OCI-LY1 (cell line): ENCODE measurements at regions not wholly inside any gene's neighbourhood (a gene's known extent, or its start where the extent isn't known, plus 50 kb on each side); places are given as distances from the start of the nearest gene placed in this dataset.

Source experiments
- H2AFZ ChIP-seq: fragments of 200-600 bp; sonication (generic), shearing (Covaris generic); 2 replicates; pipeline ENCODE4 v1.6.0; 2014; ENCODE audit warnings: antibody characterized with exemption, mild to moderate bottlenecking, low read length
- H3F3A ChIP-seq: fragments of 200-600 bp; sonication (generic), shearing (Covaris generic); 2 replicates; pipeline ENCODE4 v1.6.0; 2014; ENCODE audit warnings: mild to moderate bottlenecking, antibody characterized with exemption, low read length, moderate library complexity; ENCODE audit not compliant: insufficient read depth
- H3K27ac ChIP-seq: fragments of 200-600 bp; sonication (generic); 2 replicates; pipeline ENCODE4 v1.5.1; 2014; ENCODE audit warnings: low read length, mixed run types, mild to moderate bottlenecking, low read depth; ENCODE audit not compliant: poor library complexity, severe bottlenecking
- H3K27me3 ChIP-seq: fragments of 200-600 bp; sonication (generic); 2 replicates; pipeline ENCODE4 v1.6.0; 2014; ENCODE audit warnings: antibody characterized with exemption, mild to moderate bottlenecking, low read length, moderate library complexity; ENCODE audit not compliant: insufficient read depth
- H3K36me3 ChIP-seq: fragments of 200-600 bp; sonication (generic); 2 replicates; pipeline ENCODE4 v1.6.1; 2014; ENCODE audit warnings: mild to moderate bottlenecking, antibody characterized with exemption, low read length, moderate library complexity, mixed read lengths; ENCODE audit not compliant: insufficient read depth
- H3K4me1 ChIP-seq: fragments of 200-600 bp; sonication (generic); 2 replicates; pipeline ENCODE4 v1.5.1; 2014; ENCODE audit warnings: mild to moderate bottlenecking, low read length, moderate library complexity; ENCODE audit not compliant: insufficient read depth, severe bottlenecking
- H3K4me2 ChIP-seq: fragments of 200-600 bp; sonication (generic), shearing (Covaris generic); 2 replicates; pipeline ENCODE4 v1.6.1; 2014; ENCODE audit warnings: low read length
- H3K4me3 ChIP-seq: fragments of 200-600 bp; sonication (generic); 2 replicates; pipeline ENCODE4 v1.5.1; 2014; ENCODE audit warnings: low read length, low read depth, mild to moderate bottlenecking, mixed read lengths; ENCODE audit not compliant: poor library complexity, severe bottlenecking
- H3K79me2 ChIP-seq: fragments of 200-600 bp; shearing (Covaris generic); 2 replicates; pipeline ENCODE4 v1.6.1; 2016; ENCODE audit warnings: mixed run types, low read length, mixed read lengths; ENCODE audit not compliant: insufficient read depth
- H3K9ac ChIP-seq: fragments of 200-600 bp; sonication (generic), shearing (Covaris generic); 2 replicates; pipeline ENCODE4 v1.6.1; 2014; ENCODE audit warnings: mild to moderate bottlenecking, low read length, mixed read lengths
- H3K9me2 ChIP-seq: fragments of 200-600 bp; sonication (generic), shearing (Covaris generic); 2 replicates; pipeline ENCODE4 v1.6.1; 2014; ENCODE audit warnings: low read depth, mild to moderate bottlenecking, low read length, mixed read lengths
- H3K9me3 ChIP-seq: fragments of 200-600 bp; shearing (Covaris generic); 2 replicates; pipeline ENCODE4 v1.6.1; 2014; ENCODE audit warnings: low read length, mixed read lengths
- H4K20me1 ChIP-seq: fragments of 200-600 bp; sonication (generic), shearing (Covaris generic); 2 replicates; pipeline ENCODE4 v1.6.0; 2016; ENCODE audit warnings: mild to moderate bottlenecking, low read length; ENCODE audit not compliant: insufficient read depth
- EZH2 ChIP-seq: fragments of 200-600 bp; sonication (generic), shearing (Covaris generic); IDR thresholded peaks from 2 replicates; pipeline ENCODE4 v1.8.0; 2017; ENCODE audit warnings: borderline replicate concordance, mixed run types, mild to moderate bottlenecking, antibody characterized with exemption, low read length, moderate library complexity, mixed read lengths
- TF ChIP-seq, protein P1 (sequence below): fragments of 200-600 bp; sonication (generic), shearing (Covaris generic); IDR thresholded peaks from 2 replicates; pipeline ENCODE4 v1.5.1; 2017; ENCODE audit warnings: mild to moderate bottlenecking, antibody characterized with exemption, low read length, moderate library complexity, mixed read lengths

DNA sequence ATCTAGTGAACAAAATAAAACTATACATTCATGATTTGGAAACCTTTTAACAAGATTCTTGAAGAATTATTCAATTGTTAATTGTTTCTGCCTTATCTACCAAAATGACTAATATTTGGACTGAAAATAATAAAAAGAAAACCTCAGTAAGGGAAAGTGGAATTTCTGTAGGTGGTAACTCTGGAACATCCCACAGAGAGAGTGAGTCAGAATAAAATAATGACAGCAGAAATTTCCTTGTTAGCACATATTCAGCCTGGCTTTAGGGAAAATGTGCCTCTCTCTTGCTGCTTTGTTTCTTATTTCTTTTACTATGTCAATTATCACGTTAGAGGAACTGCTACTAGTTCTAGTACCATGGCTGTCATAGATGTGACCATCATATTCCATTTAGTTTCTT, 421.5 kb upstream of the GNPDA2 start:
- H3K36me3 ChIP-seq, result no peaks in the 10 kb centered on the region
- no peak overlapping the region for H3K4me3 ChIP-seq
- H3K27me3 ChIP-seq, result no peaks in the 10 kb centered on the region
- H3F3A ChIP-seq, result no peaks in the 10 kb centered on the region
- H4K20me1 ChIP-seq, result no peaks in the 10 kb centered on the region
- no peak overlapping the region for H3K4me2 ChIP-seq
- H3K4me1 ChIP-seq, result no peaks in the 10 kb centered on the region
- TF ChIP-seq, protein P1, sequence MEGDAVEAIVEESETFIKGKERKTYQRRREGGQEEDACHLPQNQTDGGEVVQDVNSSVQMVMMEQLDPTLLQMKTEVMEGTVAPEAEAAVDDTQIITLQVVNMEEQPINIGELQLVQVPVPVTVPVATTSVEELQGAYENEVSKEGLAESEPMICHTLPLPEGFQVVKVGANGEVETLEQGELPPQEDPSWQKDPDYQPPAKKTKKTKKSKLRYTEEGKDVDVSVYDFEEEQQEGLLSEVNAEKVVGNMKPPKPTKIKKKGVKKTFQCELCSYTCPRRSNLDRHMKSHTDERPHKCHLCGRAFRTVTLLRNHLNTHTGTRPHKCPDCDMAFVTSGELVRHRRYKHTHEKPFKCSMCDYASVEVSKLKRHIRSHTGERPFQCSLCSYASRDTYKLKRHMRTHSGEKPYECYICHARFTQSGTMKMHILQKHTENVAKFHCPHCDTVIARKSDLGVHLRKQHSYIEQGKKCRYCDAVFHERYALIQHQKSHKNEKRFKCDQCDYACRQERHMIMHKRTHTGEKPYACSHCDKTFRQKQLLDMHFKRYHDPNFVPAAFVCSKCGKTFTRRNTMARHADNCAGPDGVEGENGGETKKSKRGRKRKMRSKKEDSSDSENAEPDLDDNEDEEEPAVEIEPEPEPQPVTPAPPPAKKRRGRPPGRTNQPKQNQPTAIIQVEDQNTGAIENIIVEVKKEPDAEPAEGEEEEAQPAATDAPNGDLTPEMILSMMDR, result no peak
- no peaks in the 10 kb centered on the region for H3K9me2 ChIP-seq
- H3K79me2 ChIP-seq, result no peaks in the 10 kb centered on the region
- H2AFZ ChIP-seq, result no peak overlapping the region
- no peaks in the 10 kb centered on the region for H3K9me3 ChIP-seq
- no peak overlapping the region for H3K9ac ChIP-seq
- no peak overlapping the region for H3K27ac ChIP-seq

DNA sequence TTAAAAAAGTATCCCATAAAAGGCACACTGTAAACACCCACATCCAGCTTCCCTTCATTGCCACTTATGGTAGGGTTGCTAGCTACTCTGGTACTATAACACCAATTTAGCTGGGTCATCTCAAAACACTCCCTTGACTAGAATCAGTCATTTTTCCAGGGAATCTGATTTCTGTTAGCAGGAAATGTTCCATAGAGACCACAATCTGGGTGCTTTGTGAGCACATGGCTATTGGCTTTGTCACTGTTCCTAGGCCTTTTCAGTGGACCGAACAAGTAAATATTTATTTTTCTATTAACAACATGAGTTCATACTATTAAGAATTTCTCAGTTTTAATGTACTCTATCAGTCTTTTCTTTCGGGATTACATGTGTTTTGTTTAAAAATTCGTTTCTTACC, 404.7 kb upstream of the GNPDA2 start:
- H3K27ac ChIP-seq, result no peak overlapping the region
- H3F3A ChIP-seq, result no peaks in the 10 kb centered on the region
- H3K79me2 ChIP-seq, result no peaks in the 10 kb centered on the region
- H4K20me1 ChIP-seq, result no peaks in the 10 kb centered on the region
- no peak overlapping the region for H2AFZ ChIP-seq
- no peaks in the 10 kb centered on the region for H3K9me3 ChIP-seq
- H3K9me2 ChIP-seq, result no peaks in the 10 kb centered on the region
- no peak overlapping the region for H3K4me2 ChIP-seq
- no peaks in the 10 kb centered on the region for H3K4me1 ChIP-seq
- no peak for TF ChIP-seq EZH2
- TF ChIP-seq, protein P1, result no peak
- no peaks in the 10 kb centered on the region for H3K36me3 ChIP-seq
- H3K4me3 ChIP-seq, result no peak overlapping the region
- H3K27me3 ChIP-seq, result no peaks in the 10 kb centered on the region
- H3K9ac ChIP-seq, result no peak overlapping the region

DNA sequence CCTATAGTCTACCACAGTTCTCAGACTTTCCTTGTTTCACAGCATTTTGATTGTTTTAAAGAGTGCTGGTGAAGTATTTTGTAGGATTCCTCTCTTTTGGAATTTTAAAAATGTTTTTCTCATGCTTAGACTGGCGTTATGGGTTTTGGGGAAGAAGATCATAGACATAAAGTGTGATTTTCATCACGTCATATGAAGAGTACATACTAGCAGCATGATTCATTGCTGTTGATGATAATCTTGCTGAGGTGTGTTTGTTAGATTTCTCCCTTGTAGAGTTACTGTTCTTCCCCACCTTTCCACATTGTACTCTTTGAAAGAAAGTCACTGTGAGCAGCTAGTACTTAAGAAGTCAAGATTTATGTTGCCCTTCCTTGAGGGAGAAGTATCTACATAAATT, 396.1 kb upstream of the GNPDA2 start:
- Histone ChIP-seq H3K9ac (no peak overlapping the region), H3K79me2 (no peaks in the 10 kb centered on the region), H4K20me1 (no peaks in the 10 kb centered on the region), H3K27ac (no peak overlapping the region), H3K27me3 (no peaks in the 10 kb centered on the region), H3K9me2 (no peaks in the 10 kb centered on the region), H3K9me3 (no peaks in the 10 kb centered on the region), H3K4me2 (no peak overlapping the region), H3K36me3 (no peaks in the 10 kb centered on the region), H3K4me3 (no peak overlapping the region), H3K4me1 (no peaks in the 10 kb centered on the region), H2AFZ (no peak overlapping the region), H3F3A (no peaks in the 10 kb centered on the region)
- TF ChIP-seq, protein P1, result no peak
- no peak for TF ChIP-seq EZH2
